CD4-positive, alpha-beta T cell treated with Interferon alpha-2 for 1 hour (primary cell): ENCODE measurements at regions not wholly inside any gene's neighbourhood (a gene's known extent, or its start where the extent isn't known, plus 50 kb on each side); places are given as distances from the start of the nearest gene placed in this dataset.
"Not testable (repeated sequence)": the region's sequence is repeated elsewhere in the genome, so short reads cannot be mapped to it uniquely, and the experiment has no call there.

Experiments used
- DNase-seq, 2 donors: peaks; one replicate each; pipeline ENCODE4 v3.0.0-alpha.2; 2020 to 2022

GRCh38 chr1:172931340-172931739, 119.4 kb downstream of the TNFSF18 start:
- no peak for DNase-seq

- DNase-seq = no peak
Measured at GRCh38 chr1:172931761-172932160, 119.0 kb downstream of the TNFSF18 start.

GRCh38 chr1:172932981-172933380, 117.8 kb downstream of the TNFSF18 start:
- DNase-seq = no peak

- DNase-seq = no peak
Measured at GRCh38 chr1:172934417-172934762, 116.4 kb downstream of the TNFSF18 start.

- no peak for DNase-seq
Measured at GRCh38 chr1:172935062-172935592, 115.6 kb downstream of the TNFSF18 start.

- no peak for DNase-seq
Measured at GRCh38 chr1:172936088-172936645, 114.6 kb downstream of the TNFSF18 start.

GRCh38 chr1:172938681-172939080, 112.1 kb downstream of the TNFSF18 start:
- DNase-seq = no peak

- no peak for DNase-seq
Measured at GRCh38 chr1:172939475-172939874, 111.3 kb downstream of the TNFSF18 start.

GRCh38 chr1:172940174-172940855, 110.4 kb downstream of the TNFSF18 start:
- DNase-seq = no peak

GRCh38 chr1:172941471-172941870, 109.3 kb downstream of the TNFSF18 start:
- no peak for DNase-seq

- no peak for DNase-seq
Measured at GRCh38 chr1:172941945-172942344, 108.8 kb downstream of the TNFSF18 start.

GRCh38 chr1:172943138-172943537, 107.6 kb downstream of the TNFSF18 start:
- DNase-seq = not testable (repeated sequence)

- DNase-seq = no peak
Measured at GRCh38 chr1:172944931-172945330, 105.8 kb downstream of the TNFSF18 start.

GRCh38 chr1:172946814-172947507, 103.8 kb downstream of the TNFSF18 start:
- peak in 1 of 2 donors; percentile 24 for DNase-seq

GRCh38 chr1:172948457-172948856, 102.3 kb downstream of the TNFSF18 start:
- DNase-seq = no peak

- DNase-seq = no peak
Measured at GRCh38 chr1:172949096-172949495, 101.6 kb downstream of the TNFSF18 start.

- no peak for DNase-seq
Measured at GRCh38 chr1:172950528-172950927, 100.2 kb downstream of the TNFSF18 start.

- DNase-seq = no peak
Measured at GRCh38 chr1:172951730-172952365, 98.9 kb downstream of the TNFSF18 start.

- no peak for DNase-seq
Measured at GRCh38 chr1:172952516-172952915, 98.2 kb downstream of the TNFSF18 start.

GRCh38 chr1:172954476-172955150, 96.1 kb downstream of the TNFSF18 start:
- no peak for DNase-seq

GRCh38 chr1:172955161-172955815, 95.5 kb downstream of the TNFSF18 start:
- no peak for DNase-seq

- no peak for DNase-seq
Measured at GRCh38 chr1:172956871-172957270, 93.9 kb downstream of the TNFSF18 start.
